ENCODE measurements at regions not wholly inside any gene's neighbourhood (a gene's known extent, or its start where the extent isn't known, plus 50 kb on each side); places are given as distances from the start of the nearest gene placed in this dataset.

- no peak for DNase-seq (ENCODE audit: low read depth)
These were observed 62.5 kb upstream of the CITED2 start for GRCh38 chr6:139436957-139437348.

GRCh38 chr6:139436200-139436956 is 61.9 kb upstream of the CITED2 start:
- no peak for DNase-seq (ENCODE audit: low read depth)

- no peak for DNase-seq (ENCODE audit: low read depth)
These were observed 59.4 kb upstream of the CITED2 start for GRCh38 chr6:139433631-139434419.

- DNase-seq (ENCODE audit: low read depth) = no peak
These were observed 57.1 kb upstream of the CITED2 start for GRCh38 chr6:139431602-139431956.

- no peak for DNase-seq (ENCODE audit: low read depth)
These were observed 56.6 kb upstream of the CITED2 start for GRCh38 chr6:139430899-139431601.

- no peak for DNase-seq (ENCODE audit: low read depth)
These were observed 55.2 kb upstream of the CITED2 start for GRCh38 chr6:139429580-139430145.

- no peak for DNase-seq (ENCODE audit: low read depth)
These were observed 52.8 kb upstream of the CITED2 start for GRCh38 chr6:139427199-139427598.

GRCh38 chr6:139426795-139427194 is 52.3 kb upstream of the CITED2 start:
- DNase-seq (ENCODE audit: low read depth) = no peak

- no peak for DNase-seq (ENCODE audit: low read depth)
These were observed 51.3 kb upstream of the CITED2 start for GRCh38 chr6:139425780-139426179.

GRCh38 chr6:139423971-139424667 is 49.7 kb upstream of the CITED2 start:
- no peak for DNase-seq (ENCODE audit: low read depth)
